IMR-90 (cell line): ENCODE measurements at regions not wholly inside any gene's neighbourhood (a gene's known extent, or its start where the extent isn't known, plus 50 kb on each side); places are given as distances from the start of the nearest gene placed in this dataset.
A peak's percentile ranks its signal among the peaks of the same experiment; 100 is the strongest.

Experiments used
- ATAC-seq: fragments of 200-7000 bp; cut with Tn5 transposase; 2 replicates; pipeline ENCODE4 v1.9.1; 2020; ENCODE audit warnings: low read depth, mild to moderate bottlenecking, moderate library complexity
- BruUV-seq: library from RNA; stranded (reverse); fragments of 400-500 nt; replicated peaks from 2 replicates; lab custom pipeline; 2021; lab: Mats Ljungman, UMichigan
- CTCF ChIA-PET: fragments of 300-600 bp; formaldehyde crosslinking; extraction: SDS; loops from one replicate; lab custom pipeline; 2021; ENCODE audit warnings: antibody characterized with exemption; lab: Yijun Ruan, JAX
- POLR2A ChIA-PET: fragments of 300-600 bp; sonication (Branson Sonifier 250); formaldehyde crosslinking; loops from one replicate; lab custom pipeline; 2022; ENCODE audit warnings: antibody characterized with exemption; ENCODE audit not compliant: unreplicated experiment; lab: Charles Lee
- DNase-seq: peaks from one replicate; pipeline ENCODE4 v3.0.0; 2013
- H2AFZ ChIP-seq: replicated peaks from 2 replicates; pipeline ENCODE3; 2013; ENCODE audit warnings: low read length, mild to moderate bottlenecking; ENCODE audit not compliant: poor library complexity
- H2AK5ac ChIP-seq: 2 replicates; pipeline ENCODE4 v1.6.1; 2013; ENCODE audit warnings: low read depth, low read length, inconsistent platforms
- H2AK9ac ChIP-seq: replicated peaks from 2 replicates; pipeline ENCODE3; 2013; ENCODE audit warnings: mild to moderate bottlenecking, low read depth, low read length, moderate library complexity; ENCODE audit not compliant: poor library complexity
- H2BK120ac ChIP-seq: 2 replicates; pipeline ENCODE4 v1.6.1; 2013; ENCODE audit warnings: low read depth, low read length, inconsistent platforms
- H2BK15ac ChIP-seq: 3 replicates; pipeline ENCODE4 v1.6.1; 2013; ENCODE audit warnings: low read depth, low read length, inconsistent platforms
- H2BK20ac ChIP-seq: 2 replicates; pipeline ENCODE4 v1.6.1; 2013; ENCODE audit warnings: low read depth, mild to moderate bottlenecking, inconsistent platforms, low read length, moderate library complexity
- H2BK5ac ChIP-seq: 2 replicates; pipeline ENCODE4 v1.6.1; 2013; ENCODE audit warnings: mild to moderate bottlenecking, low read depth, low read length, inconsistent platforms; ENCODE audit not compliant: poor library complexity, severe bottlenecking
- H3K14ac ChIP-seq: replicated peaks from 2 replicates; pipeline ENCODE4 v1.6.1; 2013; ENCODE audit warnings: low read depth, low read length, inconsistent platforms
- H3K18ac ChIP-seq: 2 replicates; pipeline ENCODE4 v1.6.1; 2013; ENCODE audit warnings: low read depth, low read length, control low read depth
- H3K23ac ChIP-seq: 2 replicates; pipeline ENCODE4 v1.6.1; 2013; ENCODE audit warnings: low read depth, low read length, inconsistent platforms
- H3K27ac ChIP-seq: 2 replicates; pipeline ENCODE4 v1.5.1; 2013; ENCODE audit warnings: mild to moderate bottlenecking, control low read depth, low read length; ENCODE audit not compliant: insufficient read depth
- H3K27me3 ChIP-seq: 2 replicates; pipeline ENCODE4 v1.6.1; 2013; ENCODE audit warnings: low read length; ENCODE audit not compliant: control insufficient read depth, insufficient read depth
- H3K36me3 ChIP-seq: 2 replicates; pipeline ENCODE4 v1.6.1; 2013; ENCODE audit warnings: low read length, mixed read lengths; ENCODE audit not compliant: control insufficient read depth, insufficient read depth
- H3K4ac ChIP-seq: 2 replicates; pipeline ENCODE4 v1.6.1; 2013; ENCODE audit warnings: low read depth, low read length, inconsistent platforms
- H3K4me1 ChIP-seq: 2 replicates; pipeline ENCODE4 v1.6.1; 2013; ENCODE audit warnings: low read length, mixed read lengths; ENCODE audit not compliant: control insufficient read depth, insufficient read depth
- H3K4me2 ChIP-seq: 2 replicates; pipeline ENCODE4 v1.6.1; 2013; ENCODE audit warnings: low read depth, mild to moderate bottlenecking, control low read depth, low read length, moderate library complexity
- H3K4me3 ChIP-seq: 2 replicates; pipeline ENCODE4 v1.5.1; 2013; ENCODE audit warnings: low read depth, mild to moderate bottlenecking, control low read depth, low read length, moderate library complexity; ENCODE audit not compliant: insufficient read depth
- H3K56ac ChIP-seq: 2 replicates; pipeline ENCODE4 v1.6.1; 2013; ENCODE audit warnings: low read length, inconsistent platforms; ENCODE audit not compliant: insufficient read depth; ENCODE audit errors: extremely low read depth
- H3K79me1 ChIP-seq, 2 experiments: 2 replicates each; pipeline ENCODE4 v1.6.1; 2013; ENCODE audit warnings: low read length in 2 of 2, inconsistent platforms in 1 of 2, low read depth in 1 of 2
- H3K9ac ChIP-seq: 2 replicates; pipeline ENCODE4 v1.6.1; 2013; ENCODE audit warnings: low read depth, low read length, control low read depth
- H3K9me1 ChIP-seq: 2 replicates; pipeline ENCODE4 v1.6.1; 2013; ENCODE audit warnings: low read length, inconsistent platforms; ENCODE audit not compliant: insufficient read depth
- H3K9me3 ChIP-seq: 2 replicates; pipeline ENCODE4 v1.6.1; 2013; ENCODE audit warnings: low read length; ENCODE audit not compliant: control insufficient read depth, insufficient read depth
- H4K20me1 ChIP-seq: 2 replicates; pipeline ENCODE4 v1.6.1; 2013; ENCODE audit warnings: low read length, inconsistent platforms; ENCODE audit not compliant: insufficient read depth
- H4K5ac ChIP-seq: 2 replicates; pipeline ENCODE4 v1.6.1; 2013; ENCODE audit warnings: mild to moderate bottlenecking, low read depth, low read length, control low read depth
- H4K8ac ChIP-seq, 2 experiments: 2 replicates each; pipeline ENCODE4 v1.6.1; 2013; ENCODE audit warnings: low read depth in 2 of 2, low read length in 2 of 2, control low read depth in 1 of 2, inconsistent platforms in 1 of 2
- H4K91ac ChIP-seq: 2 replicates; pipeline ENCODE4 v1.6.1; 2013; ENCODE audit warnings: low read depth, low read length, inconsistent platforms; ENCODE audit not compliant: insufficient read depth
- BHLHE40 ChIP-seq: fragments of 150-350 bp; IDR thresholded peaks from 2 replicates; pipeline ENCODE4 v1.6.1; 2016; ENCODE audit warnings: mild to moderate bottlenecking, low read depth, low read length
- CEBPB ChIP-seq: IDR thresholded peaks from 2 replicates; pipeline ENCODE4 v1.6.1; 2012; ENCODE audit warnings: low read depth, low read length, improper control_type of control experiment
- CHD1 ChIP-seq: IDR thresholded peaks from 2 replicates; pipeline ENCODE4 v1.6.1; 2012; ENCODE audit warnings: low read depth, low read length, improper control_type of control experiment
- MAFK ChIP-seq: IDR thresholded peaks from 2 replicates; pipeline ENCODE4 v1.6.1; 2012; ENCODE audit warnings: low read depth, low read length, improper control_type of control experiment
- MAZ ChIP-seq: IDR thresholded peaks from 2 replicates; pipeline ENCODE4 v1.6.1; 2012; ENCODE audit warnings: low read depth, mild to moderate bottlenecking, low read length, improper control_type of control experiment, moderate library complexity, borderline replicate concordance
- MXI1 ChIP-seq: IDR thresholded peaks from 2 replicates; pipeline ENCODE4 v1.6.1; 2012; ENCODE audit warnings: low read depth, mild to moderate bottlenecking, low read length, moderate library complexity, borderline replicate concordance
- POLR2A ChIP-seq: IDR thresholded peaks from 2 replicates; pipeline ENCODE4 v1.6.1; 2012; ENCODE audit warnings: mild to moderate bottlenecking, low read depth, low read length
- RAD21 ChIP-seq: IDR thresholded peaks from 2 replicates; pipeline ENCODE4 v1.6.1; 2012; ENCODE audit warnings: low read length, improper control_type of control experiment
- RCOR1 ChIP-seq: IDR thresholded peaks from 2 replicates; pipeline ENCODE4 v1.6.1; 2012; ENCODE audit warnings: mild to moderate bottlenecking, low read length, improper control_type of control experiment; ENCODE audit not compliant: insufficient replicate concordance
- RFX5 ChIP-seq: IDR thresholded peaks from 2 replicates; pipeline ENCODE4 v1.8.0; 2012; ENCODE audit warnings: low read depth, mild to moderate bottlenecking, low read length, moderate library complexity
- SMC3 ChIP-seq: fragments of 150-350 bp; IDR thresholded peaks from 2 replicates; pipeline ENCODE4 v1.6.1; 2016; ENCODE audit warnings: low read depth, mild to moderate bottlenecking, antibody characterized with exemption, low read length, moderate library complexity
- WGBS, 2 experiments: methylation state at CpG; one replicate each; pipeline versions ENCODE4 v1.1.5 to v1.1.7; 2013; ENCODE audit warnings: missing lambda C conversion rate in 2 of 2; ENCODE audit not compliant: insufficient read length in 1 of 2; ENCODE audit errors: extremely low coverage in 2 of 2; 5-methylcytosine and 5-hydroxymethylcytosine counted together
- dilution Hi-C: fragments of 300-500 bp; cut with HindIII; formaldehyde crosslinking; loops from one replicate; pipeline ENCODE4 v1.14.3; 2018; ENCODE audit warnings: low sequenced_read_pairs; ENCODE audit not compliant: unreplicated experiment
- in situ Hi-C: fragments of 300-500 bp; cut with MboI; formaldehyde crosslinking; loops from 3 replicates; pipeline ENCODE4 v1.14.3; 2019; ENCODE audit warnings: low sequenced_read_pairs, inconsistent platforms, mixed read lengths
- intact Hi-C: fragments of 100-400 bp; cut with micrococcal nuclease; formaldehyde crosslinking; loops from 2 replicates; pipeline ENCODE4 v1.10.0; 2022
- TF ChIP-seq, protein P1 (sequence below): fragments of 150-350 bp; IDR thresholded peaks from 2 replicates; pipeline ENCODE4 v1.6.1; 2017; ENCODE audit warnings: mild to moderate bottlenecking, antibody characterized with exemption, low read length, low read depth
- TF ChIP-seq, protein P2 (sequence below): fragments of 150-350 bp; IDR thresholded peaks from 2 replicates; pipeline ENCODE4 v1.6.1; 2016; ENCODE audit warnings: low read depth, mild to moderate bottlenecking, low read length, moderate library complexity, borderline replicate concordance
- TF ChIP-seq, protein P3 (sequence below): conservative IDR thresholded peaks from 2 replicates; pipeline ENCODE4 v1.5.1; 2012; ENCODE audit warnings: mild to moderate bottlenecking, low read depth, low read length, improper control_type of control experiment

GRCh38 chr7:81604075-81604807 lies 165.6 kb downstream of the HGF start:
- Histone ChIP-seq H2BK15ac (peak overlapping the region; percentile 73; the same call in 2 of the 3 replicates), H3K14ac (peak overlapping the region; percentile 64), H3K18ac (peak overlapping the region; percentile 90; the same call in 1 of the 2 replicates), H3K23ac (peak overlapping the region; percentile 58), H4K91ac (peak overlapping the region; percentile 85), H4K20me1 (no peaks in the 10 kb centered on the region), H3K4me3 (no peak overlapping the region), H3K4ac (peak overlapping the region; percentile 70; the same call in 1 of the 2 replicates), H4K5ac (peak overlapping the region; percentile 49; the same call in 1 of the 2 replicates), H3K9me3 (no peaks in the 10 kb centered on the region), H3K4me1 (peaks cover 8% of the 10 kb centered on the region), H3K36me3 (no peaks in the 10 kb centered on the region), H3K4me2 (peak overlapping the region; percentile 7; the same call in 1 of the 2 replicates), H2BK20ac (peak overlapping the region; percentile 85), H2BK120ac (peak overlapping the region; percentile 93), H4K8ac (peak overlapping the region; percentile 61 to 86), H3K27ac (peak overlapping the region; percentile 3; the same call in 1 of the 2 replicates), H3K9ac (no peak overlapping the region), H2BK5ac (peak overlapping the region; percentile 93), H3K9me1 (no peaks in the 10 kb centered on the region), H3K79me1 (no peaks in the 10 kb centered on the region), H3K56ac (peak overlapping the region; percentile 60), H2AK5ac (peak overlapping the region; percentile 59), H2AFZ (peak overlapping the region; percentile 68), H2AK9ac (no peak overlapping the region), H3K27me3 (no peaks in the 10 kb centered on the region)
- no CpG with 5 or more reads among the region's 12 CpGs for WGBS, 2 experiments
- DNase-seq (peak; percentile 99), ATAC-seq (peak; percentile 84)
- intact Hi-C loops (loop anchor here (5.0 kb wide), 1 partner anchor 83 kb away; no protein-coding TSS in a partner anchor), dilution Hi-C loops (no loop called here), in situ Hi-C loops (no loop called here)
- no TSS peak for BruUV-seq
- CTCF ChIA-PET: no interaction called here
- POLR2A ChIA-PET: no interaction called here
- TF ChIP-seq CHD1 (peak; percentile 71; the same call in 1 of the 2 replicates), MXI1 (no peak), RAD21 (0 out of 2 replicates have a peak, but pooled peaks have one; percentile 13), CEBPB (peak; percentile 89), RCOR1 (no peak), SMC3 (no peak), POLR2A (no peak), BHLHE40 (peak; percentile 55; the same call in 1 of the 2 replicates), MAZ (0 out of 2 replicates have a peak, but pooled peaks have one; percentile 27), RFX5 (no peak), MAFK (0 out of 2 replicates have a peak, but pooled peaks have one; percentile 10)
- TF ChIP-seq, protein P1, sequence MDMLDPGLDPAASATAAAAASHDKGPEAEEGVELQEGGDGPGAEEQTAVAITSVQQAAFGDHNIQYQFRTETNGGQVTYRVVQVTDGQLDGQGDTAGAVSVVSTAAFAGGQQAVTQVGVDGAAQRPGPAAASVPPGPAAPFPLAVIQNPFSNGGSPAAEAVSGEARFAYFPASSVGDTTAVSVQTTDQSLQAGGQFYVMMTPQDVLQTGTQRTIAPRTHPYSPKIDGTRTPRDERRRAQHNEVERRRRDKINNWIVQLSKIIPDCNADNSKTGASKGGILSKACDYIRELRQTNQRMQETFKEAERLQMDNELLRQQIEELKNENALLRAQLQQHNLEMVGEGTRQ: no peak
- TF ChIP-seq, protein P2, sequence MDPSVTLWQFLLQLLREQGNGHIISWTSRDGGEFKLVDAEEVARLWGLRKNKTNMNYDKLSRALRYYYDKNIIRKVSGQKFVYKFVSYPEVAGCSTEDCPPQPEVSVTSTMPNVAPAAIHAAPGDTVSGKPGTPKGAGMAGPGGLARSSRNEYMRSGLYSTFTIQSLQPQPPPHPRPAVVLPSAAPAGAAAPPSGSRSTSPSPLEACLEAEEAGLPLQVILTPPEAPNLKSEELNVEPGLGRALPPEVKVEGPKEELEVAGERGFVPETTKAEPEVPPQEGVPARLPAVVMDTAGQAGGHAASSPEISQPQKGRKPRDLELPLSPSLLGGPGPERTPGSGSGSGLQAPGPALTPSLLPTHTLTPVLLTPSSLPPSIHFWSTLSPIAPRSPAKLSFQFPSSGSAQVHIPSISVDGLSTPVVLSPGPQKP: no peak
- TF ChIP-seq, protein P3, sequence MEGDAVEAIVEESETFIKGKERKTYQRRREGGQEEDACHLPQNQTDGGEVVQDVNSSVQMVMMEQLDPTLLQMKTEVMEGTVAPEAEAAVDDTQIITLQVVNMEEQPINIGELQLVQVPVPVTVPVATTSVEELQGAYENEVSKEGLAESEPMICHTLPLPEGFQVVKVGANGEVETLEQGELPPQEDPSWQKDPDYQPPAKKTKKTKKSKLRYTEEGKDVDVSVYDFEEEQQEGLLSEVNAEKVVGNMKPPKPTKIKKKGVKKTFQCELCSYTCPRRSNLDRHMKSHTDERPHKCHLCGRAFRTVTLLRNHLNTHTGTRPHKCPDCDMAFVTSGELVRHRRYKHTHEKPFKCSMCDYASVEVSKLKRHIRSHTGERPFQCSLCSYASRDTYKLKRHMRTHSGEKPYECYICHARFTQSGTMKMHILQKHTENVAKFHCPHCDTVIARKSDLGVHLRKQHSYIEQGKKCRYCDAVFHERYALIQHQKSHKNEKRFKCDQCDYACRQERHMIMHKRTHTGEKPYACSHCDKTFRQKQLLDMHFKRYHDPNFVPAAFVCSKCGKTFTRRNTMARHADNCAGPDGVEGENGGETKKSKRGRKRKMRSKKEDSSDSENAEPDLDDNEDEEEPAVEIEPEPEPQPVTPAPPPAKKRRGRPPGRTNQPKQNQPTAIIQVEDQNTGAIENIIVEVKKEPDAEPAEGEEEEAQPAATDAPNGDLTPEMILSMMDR: no peak
